Embryonic facial prominence (tissue), 1 donor: ENCODE measurements at regions not wholly inside any gene's neighbourhood (a gene's known extent, or its start where the extent isn't known, plus 50 kb on each side); places are given as distances from the start of the nearest gene placed in this dataset.

Experiments
- DNase-seq: peaks from one replicate; pipeline ENCODE4 v3.0.0-alpha.2; 2016; ENCODE audit errors: extremely low spot score

DNA sequence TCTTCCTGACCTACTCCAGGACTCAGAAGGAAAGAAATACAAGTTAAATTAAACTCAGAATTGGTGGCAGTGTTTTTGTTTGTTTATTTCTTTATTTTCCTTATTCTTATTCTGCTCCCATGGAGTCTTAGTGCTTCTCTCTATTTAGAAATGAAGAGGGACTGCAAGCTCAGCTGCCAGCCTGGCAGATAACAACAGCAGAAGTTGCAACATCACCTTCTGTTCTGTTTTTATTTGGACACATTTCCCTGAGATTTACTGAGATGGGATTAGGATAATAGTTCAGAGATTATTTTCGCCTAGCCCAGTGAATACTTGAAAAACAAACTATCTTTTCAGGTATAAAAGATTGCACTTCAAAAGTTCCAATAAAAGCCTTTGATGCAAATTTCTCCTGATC lies 70.4 kb upstream of the DTNA start:
- DNase-seq, result no peak

- no peak for DNase-seq
Observed at GRCh38 chr18:34640276-34640675, 69.8 kb upstream of the DTNA start.

DNA sequence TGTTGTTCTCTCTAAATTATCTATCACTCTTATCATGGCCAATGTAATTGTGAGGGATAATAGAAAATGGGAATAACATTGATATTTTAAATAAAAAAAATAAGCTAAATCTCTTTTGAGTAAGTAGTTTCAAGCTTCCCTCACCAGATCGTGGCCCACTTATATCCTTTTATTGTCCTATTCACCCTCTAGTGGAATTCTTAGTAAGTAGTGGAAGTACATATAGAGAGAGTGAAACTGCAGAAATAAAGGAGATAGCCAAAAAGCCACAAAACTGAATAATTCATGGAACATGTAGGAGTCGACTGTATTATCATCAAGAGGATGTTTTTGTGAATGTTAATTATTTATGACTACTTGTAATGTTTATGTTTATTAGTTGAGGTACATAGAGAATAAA lies 66.1 kb upstream of the DTNA start:
- peak; percentile 42 for DNase-seq

- DNase-seq, result no peak
Observed at GRCh38 chr18:34647251-34647650, 62.8 kb upstream of the DTNA start.

DNA sequence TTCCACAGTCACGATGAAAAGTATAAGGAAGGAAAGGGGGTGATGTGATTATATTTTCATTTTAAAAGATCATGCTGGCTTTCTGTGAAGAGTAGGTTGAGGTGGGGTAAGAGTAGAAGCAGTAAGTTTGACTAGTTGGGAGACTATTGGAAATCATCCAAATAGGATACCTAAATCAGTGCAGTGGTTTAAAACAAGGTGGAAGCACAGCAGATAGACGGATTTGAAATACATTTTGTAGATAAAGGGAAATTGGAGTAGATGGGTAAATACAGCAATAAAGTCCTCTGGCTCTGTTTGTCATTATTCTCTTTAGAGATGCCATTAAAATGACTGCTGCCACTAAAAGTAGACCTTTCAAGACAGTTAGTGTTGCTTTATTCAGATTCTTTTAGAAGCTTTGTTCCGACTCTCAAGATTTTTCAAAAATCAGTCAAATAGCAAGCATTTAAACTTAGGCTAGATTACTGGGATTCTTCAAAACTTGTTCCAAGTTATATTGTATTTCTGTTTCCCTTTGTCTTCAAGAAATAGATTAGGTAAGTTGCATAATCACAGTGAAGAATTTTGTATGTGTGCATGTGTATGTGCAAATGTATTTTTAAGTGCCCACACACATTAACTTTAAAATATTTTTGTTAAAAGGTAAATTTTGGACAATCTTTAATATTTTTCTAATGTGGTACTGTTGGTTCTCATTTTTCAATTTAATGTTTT lies 61.7 kb upstream of the DTNA start:
- no peak for DNase-seq

DNA sequence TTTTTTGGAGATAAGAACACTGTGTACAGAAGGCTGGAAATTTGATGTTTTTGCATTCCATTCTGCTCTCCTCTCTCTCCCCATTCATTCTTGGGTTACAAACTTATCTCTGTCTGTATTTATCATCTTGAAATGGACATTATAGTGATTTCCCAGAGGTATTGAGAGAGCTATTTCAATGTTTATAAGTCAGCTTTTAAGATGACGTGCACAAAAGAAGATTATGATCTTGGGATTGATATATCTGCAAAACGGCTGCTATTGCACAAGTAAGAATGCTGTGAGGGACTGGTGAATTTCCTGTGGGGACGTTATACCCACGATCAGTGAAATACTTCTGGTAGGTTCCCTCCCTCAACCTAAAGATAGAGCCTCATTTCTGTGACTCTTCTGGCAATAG lies 61.0 kb upstream of the DTNA start:
- no peak for DNase-seq

DNA sequence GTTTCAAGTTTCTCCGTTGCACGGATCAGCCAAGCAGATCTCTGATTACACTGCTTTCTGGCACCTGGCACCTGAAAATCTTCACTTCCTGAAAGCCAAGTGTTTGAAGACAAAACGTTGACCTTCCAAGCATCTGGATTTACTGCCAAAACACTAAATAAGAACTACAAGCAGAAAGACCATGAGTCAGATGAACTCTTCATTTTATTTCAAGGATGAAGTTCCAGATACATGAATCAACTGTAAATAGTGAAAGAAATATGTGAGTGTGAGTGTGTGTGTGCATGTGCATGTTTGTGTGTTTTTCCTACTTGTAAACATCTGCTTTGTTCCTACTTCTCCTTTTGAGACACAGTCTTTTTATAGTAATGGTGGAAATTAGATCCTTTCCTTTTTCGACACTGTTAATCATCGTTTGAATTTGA lies 60.0 kb upstream of the DTNA start:
- DNase-seq, result no peak

DNA sequence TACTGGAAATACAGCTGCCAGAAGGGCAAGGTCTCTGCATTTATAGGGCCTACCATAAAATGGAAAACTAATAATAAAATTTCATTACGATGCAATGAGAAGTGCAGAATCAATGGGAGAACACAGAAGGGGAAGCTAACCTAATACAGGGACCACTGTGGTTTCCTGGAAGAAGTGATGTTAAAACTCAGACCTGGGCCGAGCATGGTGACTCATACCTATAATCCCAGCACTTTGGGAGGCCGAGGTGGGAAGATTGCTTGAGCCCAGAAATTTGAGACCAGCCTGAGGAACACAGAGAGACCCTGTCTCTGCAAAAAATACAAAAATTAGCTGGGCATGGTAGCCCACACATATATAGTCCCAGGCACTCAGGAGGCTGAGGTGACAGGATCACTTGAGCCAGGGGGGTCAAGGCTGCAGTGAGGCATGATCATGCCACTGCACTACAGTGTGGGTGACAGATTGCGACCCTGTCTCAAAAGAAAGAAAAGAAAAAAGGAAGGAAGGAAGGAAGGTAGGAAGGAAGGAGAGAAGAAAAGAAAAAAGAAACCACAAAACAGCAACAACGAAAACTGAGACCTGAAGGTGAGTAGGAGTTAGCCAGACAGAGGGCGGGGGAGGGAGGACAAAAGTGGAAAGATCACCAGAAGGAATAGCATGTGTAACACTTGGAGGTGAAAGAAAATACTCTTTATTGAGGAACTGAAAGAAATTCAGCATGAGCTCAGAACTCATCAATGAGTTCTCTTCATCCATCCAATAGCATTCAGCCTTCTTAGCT lies 58.3 kb upstream of the DTNA start:
- no peak for DNase-seq

GRCh38 chr18:34655131-34655530 lies 55.0 kb upstream of the DTNA start:
- no peak for DNase-seq

GRCh38 chr18:34657860-34658500 lies 52.1 kb upstream of the DTNA start:
- DNase-seq, result no peak

GRCh38 chr18:34659579-34660517 lies 50.2 kb upstream of the DTNA start:
- DNase-seq, result no peak
